DOHH2 (cell line): ENCODE measurements at regions not wholly inside any gene's neighbourhood (a gene's known extent, or its start where the extent isn't known, plus 50 kb on each side); places are given as distances from the start of the nearest gene placed in this dataset.

Experiments used
- H3F3A ChIP-seq: fragments of 200-600 bp; sonication (generic), shearing (Covaris generic); 2 replicates; pipeline ENCODE4 v1.6.0; 2016; ENCODE audit warnings: antibody characterized with exemption, mild to moderate bottlenecking; ENCODE audit not compliant: control insufficient read depth, insufficient read depth
- H3K27ac ChIP-seq: fragments of 200-600 bp; sonication (generic); 2 replicates; pipeline ENCODE4 v1.5.1; 2014; ENCODE audit warnings: low read depth, mild to moderate bottlenecking, low read length, moderate library complexity
- H3K27me3 ChIP-seq: fragments of 200-600 bp; sonication (generic); 2 replicates; pipeline ENCODE4 v1.6.1; 2014; ENCODE audit warnings: mild to moderate bottlenecking, low read length, mixed read lengths; ENCODE audit not compliant: control insufficient read depth
- H3K36me3 ChIP-seq: fragments of 200-600 bp; sonication (generic); 2 replicates; pipeline ENCODE4 v1.6.1; 2014; ENCODE audit warnings: mild to moderate bottlenecking, low read length, moderate library complexity, mixed read lengths; ENCODE audit not compliant: control insufficient read depth
- H3K4me1 ChIP-seq: fragments of 200-600 bp; sonication (generic); 2 replicates; pipeline ENCODE4 v1.6.1; 2014; ENCODE audit warnings: mild to moderate bottlenecking, low read length, mixed read lengths; ENCODE audit not compliant: control insufficient read depth
- H3K4me2 ChIP-seq: fragments of 200-600 bp; sonication (generic); 2 replicates; pipeline ENCODE4 v1.6.0; 2014; ENCODE audit warnings: mild to moderate bottlenecking, low read length, moderate library complexity
- H3K4me3 ChIP-seq: fragments of 200-600 bp; sonication (generic); 2 replicates; pipeline ENCODE4 v1.5.1; 2014; ENCODE audit warnings: mild to moderate bottlenecking, low read length, mixed read lengths
- H3K79me2 ChIP-seq: fragments of 200-600 bp; sonication (generic); 2 replicates; pipeline ENCODE4 v1.6.1; 2014; ENCODE audit warnings: mild to moderate bottlenecking, low read length, mixed read lengths; ENCODE audit not compliant: control insufficient read depth
- H3K9me2 ChIP-seq: fragments of 200-600 bp; sonication (generic); replicated peaks from 2 replicates; pipeline ENCODE4 v1.6.1; 2014; ENCODE audit warnings: mild to moderate bottlenecking, low read length, mixed read lengths; ENCODE audit not compliant: control insufficient read depth
- H3K9me3 ChIP-seq: fragments of 200-600 bp; sonication (generic); 2 replicates; pipeline ENCODE4 v1.6.1; 2014; ENCODE audit warnings: antibody characterized with exemption, low read length, mixed read lengths; ENCODE audit not compliant: control insufficient read depth, insufficient read depth
- H4K20me1 ChIP-seq: fragments of 200-600 bp; sonication (generic); 2 replicates; pipeline ENCODE4 v1.6.0; 2014; ENCODE audit warnings: low read depth, mild to moderate bottlenecking, antibody characterized with exemption, low read length, moderate library complexity; ENCODE audit not compliant: control insufficient read depth, insufficient read depth
- CTCF ChIP-seq: fragments of 200-600 bp; sonication (generic); IDR thresholded peaks from one replicate; pipeline ENCODE4 v1.5.1; 2014; ENCODE audit warnings: antibody characterized with exemption, mild to moderate bottlenecking, low read depth, low read length; ENCODE audit not compliant: poor library complexity, severe bottlenecking
- EZH2phosphoT487 ChIP-seq: fragments of 200-600 bp; sonication (generic); IDR thresholded peaks from 2 replicates; pipeline ENCODE4 v1.6.1; 2017; ENCODE audit warnings: borderline replicate concordance, mild to moderate bottlenecking, antibody characterized with exemption, low read length, moderate library complexity, mixed read lengths

DNA sequence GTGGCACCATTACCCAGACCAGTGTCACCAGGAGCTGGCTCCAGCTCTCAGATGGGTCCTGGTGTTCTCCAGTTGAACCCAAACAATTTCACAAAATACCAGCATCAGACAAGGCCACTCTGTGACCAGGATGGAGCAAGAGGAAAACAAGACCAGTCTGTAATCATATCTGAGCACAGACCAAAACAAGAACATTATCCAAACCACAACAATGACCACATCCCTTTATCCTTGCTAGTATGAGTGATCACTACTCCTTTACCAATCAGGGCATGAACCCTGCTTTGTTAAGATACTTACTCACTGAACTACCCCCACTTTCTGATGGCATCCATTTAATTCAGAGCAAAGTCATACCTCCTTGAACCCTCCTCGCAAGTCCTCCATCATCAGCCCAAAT is 145.9 kb downstream of the NUFIP1 start:
- Histone ChIP-seq H3K4me1 (no peaks in the 10 kb centered on the region), H3F3A (no peaks in the 10 kb centered on the region), H3K9me2 (no peaks in the 10 kb centered on the region), H3K4me2 (no peak overlapping the region), H3K79me2 (no peaks in the 10 kb centered on the region), H3K27ac (no peak overlapping the region), H3K27me3 (peaks cover 4% of the 10 kb centered on the region; the same call in 1 of the 2 replicates), H3K4me3 (no peak overlapping the region), H3K9me3 (no peaks in the 10 kb centered on the region), H3K36me3 (no peaks in the 10 kb centered on the region), H4K20me1 (no peaks in the 10 kb centered on the region)
- TF ChIP-seq CTCF (no peak), EZH2phosphoT487 (no peak)

DNA sequence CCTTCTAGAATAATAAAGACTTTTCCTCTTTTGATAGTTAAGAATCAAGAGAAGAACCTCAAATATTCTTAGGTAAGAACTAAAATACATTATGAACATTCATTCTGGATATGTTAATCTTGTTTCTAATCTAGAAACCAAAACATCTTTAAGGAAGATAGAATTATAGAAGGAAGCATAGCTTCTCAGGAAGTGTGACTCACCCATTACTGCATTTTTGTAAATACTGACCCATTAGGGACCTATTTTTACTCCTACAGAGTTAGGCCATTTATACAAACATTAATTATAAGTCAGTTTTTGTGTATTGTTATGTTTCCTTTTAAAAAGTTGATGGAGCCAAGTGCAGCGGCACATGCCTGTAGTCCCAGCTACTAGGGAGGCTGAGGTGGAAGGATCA is 147.1 kb downstream of the NUFIP1 start:
- TF ChIP-seq CTCF = no peak
- TF ChIP-seq EZH2phosphoT487 = no peak
- Histone ChIP-seq H3K79me2 (no peaks in the 10 kb centered on the region), H3K27me3 (peaks cover 3% of the 10 kb centered on the region; the same call in 1 of the 2 replicates), H3K36me3 (no peaks in the 10 kb centered on the region), H3K9me2 (no peaks in the 10 kb centered on the region), H3K4me3 (no peak overlapping the region), H3K4me1 (no peaks in the 10 kb centered on the region), H3F3A (no peaks in the 10 kb centered on the region), H3K4me2 (no peak overlapping the region), H3K9me3 (no peaks in the 10 kb centered on the region), H3K27ac (no peak overlapping the region), H4K20me1 (no peaks in the 10 kb centered on the region)

DNA sequence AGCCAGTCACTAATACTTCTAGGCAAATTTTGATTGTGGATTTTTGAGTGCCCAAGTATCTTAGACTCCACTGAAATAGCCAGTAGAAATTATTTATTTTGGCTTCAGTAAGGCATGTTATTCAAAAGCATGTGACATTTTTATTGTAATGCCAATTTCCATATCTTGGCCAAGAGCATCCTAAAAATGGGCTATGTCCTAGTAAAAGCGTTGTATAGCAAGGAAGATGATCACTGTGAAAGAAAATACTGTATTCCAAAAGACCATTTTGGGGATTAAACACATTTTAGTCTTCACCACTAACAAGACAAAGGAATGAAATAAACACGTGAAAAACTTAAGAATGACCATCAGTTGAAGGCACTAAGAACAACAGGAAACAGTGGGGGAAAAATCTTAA is 149.1 kb downstream of the NUFIP1 start:
- H3K9me3 ChIP-seq = no peaks in the 10 kb centered on the region
- no peak overlapping the region for H3K27ac ChIP-seq
- H3K9me2 ChIP-seq = no peaks in the 10 kb centered on the region
- H3K36me3 ChIP-seq = no peaks in the 10 kb centered on the region
- H4K20me1 ChIP-seq = no peaks in the 10 kb centered on the region
- H3K4me3 ChIP-seq = no peak overlapping the region
- H3K27me3 ChIP-seq = no peaks in the 10 kb centered on the region
- H3K79me2 ChIP-seq = no peaks in the 10 kb centered on the region
- no peak for TF ChIP-seq CTCF
- no peak for TF ChIP-seq EZH2phosphoT487
- no peaks in the 10 kb centered on the region for H3F3A ChIP-seq
- no peak overlapping the region for H3K4me2 ChIP-seq
- H3K4me1 ChIP-seq = no peaks in the 10 kb centered on the region

DNA sequence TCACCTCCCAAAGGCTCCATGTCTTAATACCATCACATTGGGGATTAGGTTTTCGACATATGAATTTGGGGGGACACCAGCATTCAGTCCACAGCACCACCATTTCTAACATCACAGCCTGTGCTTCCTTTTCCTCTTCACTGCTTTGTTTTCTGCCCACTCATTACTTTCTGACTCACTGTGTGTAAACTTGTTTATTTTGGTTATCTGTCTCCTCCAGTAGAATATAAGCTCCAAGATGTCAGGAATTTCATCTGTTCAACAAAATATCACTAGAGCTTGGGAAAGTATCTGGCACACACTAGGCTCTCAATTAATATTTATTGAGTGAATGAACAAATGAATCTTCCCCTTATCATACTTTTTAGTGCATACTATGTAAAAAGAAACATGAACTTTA is 152.0 kb downstream of the NUFIP1 start:
- no peaks in the 10 kb centered on the region for H3K79me2 ChIP-seq
- H3K9me2 ChIP-seq = no peaks in the 10 kb centered on the region
- H3K4me3 ChIP-seq = no peak overlapping the region
- H3K36me3 ChIP-seq = no peaks in the 10 kb centered on the region
- no peak overlapping the region for H3K27ac ChIP-seq
- no peak for TF ChIP-seq CTCF
- no peak for TF ChIP-seq EZH2phosphoT487
- H4K20me1 ChIP-seq = no peaks in the 10 kb centered on the region
- H3F3A ChIP-seq = no peaks in the 10 kb centered on the region
- no peaks in the 10 kb centered on the region for H3K9me3 ChIP-seq
- no peaks in the 10 kb centered on the region for H3K4me1 ChIP-seq
- no peaks in the 10 kb centered on the region for H3K27me3 ChIP-seq
- H3K4me2 ChIP-seq = no peak overlapping the region
